ENCODE measurements at regions not wholly inside any gene's neighbourhood (a gene's known extent, or its start where the extent isn't known, plus 50 kb on each side); places are given as distances from the start of the nearest gene placed in this dataset.

DNA sequence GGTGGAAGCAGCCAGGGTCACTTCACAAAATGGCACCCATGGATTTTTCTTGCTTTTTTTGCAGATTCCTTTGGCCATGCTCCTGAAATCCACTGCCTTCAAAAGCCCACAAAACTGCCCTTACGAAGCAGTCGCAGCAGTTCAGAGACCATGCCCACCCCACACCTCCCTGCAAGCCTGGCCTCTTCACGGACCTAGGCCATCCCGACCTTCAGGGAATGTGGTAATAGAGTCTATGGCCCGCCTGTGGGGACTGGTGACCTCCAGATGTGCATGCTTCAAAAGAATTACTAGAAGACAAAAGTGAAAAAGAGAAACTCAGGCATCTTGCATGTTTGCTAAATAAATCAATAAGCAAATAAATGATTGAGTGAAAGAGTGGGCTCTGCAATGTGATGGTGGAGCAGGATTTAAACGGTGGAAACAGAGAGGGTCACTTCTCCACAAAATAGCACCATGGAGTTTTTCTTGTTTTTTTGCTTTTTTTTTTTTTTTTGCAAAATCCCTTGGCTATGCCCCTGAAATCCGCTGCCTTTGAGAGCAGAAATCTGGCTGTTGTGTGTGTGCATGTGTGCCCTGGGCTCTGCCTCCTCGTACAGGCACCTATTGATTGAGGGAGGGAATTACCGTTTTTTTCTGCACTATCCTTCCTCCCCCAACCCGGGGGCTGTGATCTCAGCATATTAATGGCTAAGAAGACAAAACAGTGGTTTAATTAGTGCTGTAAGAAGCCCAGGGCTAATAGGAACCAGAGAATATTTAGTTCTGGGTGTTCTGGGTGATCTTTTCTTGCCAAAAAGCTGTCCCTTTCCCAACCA, 107.4 kb downstream of the PXDC1 start:
- no peaks in the 10 kb centered on the region for H3K36me3 Mint-ChIP-seq (ENCODE audit: unreplicated experiment)
- no peak overlapping the region for H3K4me3 Mint-ChIP-seq (ENCODE audit: unreplicated experiment)
- peaks cover 5% of the 10 kb centered on the region for H3K9me3 Mint-ChIP-seq (ENCODE audit: unreplicated experiment)
- no peak for TF ChIP-seq CTCF (IDR thresholded peaks at IDR 0.05)
- no peak overlapping the region for H3K27ac Mint-ChIP-seq (ENCODE audit: unreplicated experiment)
- no peaks in the 10 kb centered on the region for H3K4me1 Mint-ChIP-seq (ENCODE audit: unreplicated experiment)
- DNase-seq (ENCODE audit: extremely low spot score, unreplicated experiment): peak; percentile 49
- peaks cover 2% of the 10 kb centered on the region for H3K27me3 Mint-ChIP-seq (ENCODE audit: unreplicated experiment)

GRCh38 chr6:3640868-3641267, 110.6 kb downstream of the PXDC1 start:
- no peaks in the 10 kb centered on the region for H3K4me1 Mint-ChIP-seq (ENCODE audit: unreplicated experiment)
- no peak for TF ChIP-seq CTCF (IDR thresholded peaks at IDR 0.05)
- no peak overlapping the region for H3K27ac Mint-ChIP-seq (ENCODE audit: unreplicated experiment)

DNA sequence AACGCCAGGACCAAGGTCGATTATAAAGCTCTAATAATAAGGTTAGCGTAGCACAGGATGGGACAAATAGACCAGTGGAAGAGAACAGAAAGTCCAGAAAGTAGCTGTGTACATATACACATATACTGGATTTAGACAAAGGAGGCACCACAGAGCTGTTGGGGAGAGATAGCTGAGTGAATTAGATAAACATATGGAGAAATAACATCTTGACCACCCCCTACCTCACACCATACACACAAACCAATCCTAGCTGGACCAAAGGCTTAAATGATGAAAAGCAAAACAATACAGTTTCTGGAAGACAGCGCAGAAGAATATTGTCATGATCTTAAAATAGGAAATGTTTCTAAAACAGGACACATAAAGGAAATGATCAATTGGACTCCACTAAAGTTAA, 112.9 kb downstream of the PXDC1 start:
- Mint-ChIP-seq H3K4me1 (ENCODE audit: unreplicated experiment) (no peaks in the 10 kb centered on the region), H3K27ac (ENCODE audit: unreplicated experiment) (no peak overlapping the region), H3K9me3 (ENCODE audit: unreplicated experiment) (peaks cover 12% of the 10 kb centered on the region), H3K4me3 (ENCODE audit: unreplicated experiment) (no peak overlapping the region), H3K36me3 (ENCODE audit: unreplicated experiment) (no peaks in the 10 kb centered on the region), H3K27me3 (ENCODE audit: unreplicated experiment) (no peaks in the 10 kb centered on the region)
- no peak for DNase-seq (ENCODE audit: extremely low spot score, unreplicated experiment)
- TF ChIP-seq CTCF (IDR thresholded peaks at IDR 0.05): no peak

More at GRCh38 chr6:3640868-3641267, 110.6 kb downstream of the PXDC1 start:
- Mint-ChIP-seq H3K27me3 (ENCODE audit: unreplicated experiment) (peaks cover 2% of the 10 kb centered on the region), H3K9me3 (ENCODE audit: unreplicated experiment) (peaks cover 12% of the 10 kb centered on the region), H3K4me3 (ENCODE audit: unreplicated experiment) (no peak overlapping the region), H3K36me3 (ENCODE audit: unreplicated experiment) (no peaks in the 10 kb centered on the region)
- no peak for DNase-seq (ENCODE audit: extremely low spot score, unreplicated experiment)

GRCh38 chr6:3636060-3636459, 115.5 kb downstream of the PXDC1 start:
- no peak for TF ChIP-seq CTCF (IDR thresholded peaks at IDR 0.05)
- no peaks in the 10 kb centered on the region for H3K36me3 Mint-ChIP-seq (ENCODE audit: unreplicated experiment)
- no peak overlapping the region for H3K27ac Mint-ChIP-seq (ENCODE audit: unreplicated experiment)
- H3K4me1 Mint-ChIP-seq (ENCODE audit: unreplicated experiment): peaks cover 1% of the 10 kb centered on the region
- no peak overlapping the region for H3K4me3 Mint-ChIP-seq (ENCODE audit: unreplicated experiment)
- H3K9me3 Mint-ChIP-seq (ENCODE audit: unreplicated experiment): peaks cover 12% of the 10 kb centered on the region
- no peak for DNase-seq (ENCODE audit: extremely low spot score, unreplicated experiment)
- H3K27me3 Mint-ChIP-seq (ENCODE audit: unreplicated experiment): no peaks in the 10 kb centered on the region

DNA sequence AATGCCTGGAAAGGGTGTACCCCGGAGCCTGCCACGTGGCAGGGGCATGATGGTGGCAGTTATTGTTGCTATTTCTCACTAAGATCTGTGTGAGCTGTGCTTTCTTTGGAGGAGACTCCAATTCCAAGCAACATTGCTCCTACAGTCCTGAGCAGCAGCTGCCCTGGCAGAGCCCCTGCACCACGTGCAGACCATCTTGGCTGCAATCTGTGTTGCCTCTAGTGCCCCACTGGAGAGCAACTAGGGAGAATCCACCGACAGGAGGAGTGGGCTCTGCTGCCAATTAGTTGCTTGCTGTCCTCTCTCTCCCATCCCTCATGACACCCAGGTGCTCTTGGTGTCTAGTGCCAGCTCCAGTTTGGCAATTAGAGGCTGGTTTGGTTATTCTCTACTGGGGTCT, 116.0 kb downstream of the PXDC1 start:
- no peaks in the 10 kb centered on the region for H3K36me3 Mint-ChIP-seq (ENCODE audit: unreplicated experiment)
- H3K4me3 Mint-ChIP-seq (ENCODE audit: unreplicated experiment): no peak overlapping the region
- H3K9me3 Mint-ChIP-seq (ENCODE audit: unreplicated experiment): peaks cover 12% of the 10 kb centered on the region
- TF ChIP-seq CTCF (IDR thresholded peaks at IDR 0.05): no peak
- no peaks in the 10 kb centered on the region for H3K27me3 Mint-ChIP-seq (ENCODE audit: unreplicated experiment)
- no peak overlapping the region for H3K27ac Mint-ChIP-seq (ENCODE audit: unreplicated experiment)
- no peak for DNase-seq (ENCODE audit: extremely low spot score, unreplicated experiment)
- peaks cover 1% of the 10 kb centered on the region for H3K4me1 Mint-ChIP-seq (ENCODE audit: unreplicated experiment)
